HepG2 (cell line): ENCODE measurements at regions not wholly inside any gene's neighbourhood (a gene's known extent, or its start where the extent isn't known, plus 50 kb on each side); places are given as distances from the start of the nearest gene placed in this dataset.

ENCODE experiments used
- GTF3A ChIP-seq: sonication (generic); formaldehyde crosslinking; conservative IDR thresholded peaks from 2 replicates; pipeline ENCODE4 v1.4.0; 2020; ENCODE audit warnings: mild to moderate bottlenecking, missing genetic modification reagents
- KLF16 ChIP-seq, 2 experiments: sonication (generic) in 1 of 2; formaldehyde crosslinking in 1 of 2; IDR thresholded peaks; 2 replicates each; pipeline versions ENCODE4 v1.6.1 to v1.8.0; 2016 to 2023; ENCODE audit warnings: missing genetic modification reagents in 2 of 2, missing compliant biosample characterization in 1 of 2
- SNAPC5 ChIP-seq: sonication (generic); formaldehyde crosslinking; IDR thresholded peaks from 2 replicates; pipeline ENCODE4 v1.8.1; 2023; ENCODE audit warnings: mild to moderate bottlenecking, missing genetic modification reagents, borderline replicate concordance
- SPEN ChIP-seq: sonication (generic); formaldehyde crosslinking; IDR thresholded peaks from 2 replicates; pipeline ENCODE4 v1.5.1; 2020; ENCODE audit warnings: low read depth, mild to moderate bottlenecking, missing genetic modification reagents
- TBX2 ChIP-seq: sonication (generic); formaldehyde crosslinking; IDR thresholded peaks from 2 replicates; pipeline ENCODE4 v1.5.0; 2020; ENCODE audit warnings: missing genetic modification reagents, mild to moderate bottlenecking, borderline replicate concordance
- ZBTB40 ChIP-seq, 2 experiments: fragments of 450-650 bp in 1 of 2; sonication (generic) in 1 of 2; formaldehyde crosslinking in 1 of 2; IDR thresholded peaks; 2 replicates each; pipeline versions ENCODE4 v1.6.1 to v1.8.0; 2016 to 2022; ENCODE audit warnings: antibody characterized with exemption in 1 of 2, mild to moderate bottlenecking in 1 of 2, missing genetic modification reagents in 1 of 2
- ZNF280D ChIP-seq: sonication (generic); formaldehyde crosslinking; IDR thresholded peaks from 2 replicates; pipeline ENCODE4 v1.5.1; 2020; ENCODE audit warnings: mild to moderate bottlenecking, missing genetic modification reagents
- ZNF687 ChIP-seq: sonication (generic); formaldehyde crosslinking; IDR thresholded peaks from 2 replicates; pipeline ENCODE4 v1.5.1; 2020; ENCODE audit warnings: mild to moderate bottlenecking, missing genetic modification reagents, moderate library complexity
- TF ChIP-seq, protein P1 (sequence below): sonication (generic); formaldehyde crosslinking; IDR thresholded peaks from 2 replicates; pipeline ENCODE4 v1.8.0; 2022; ENCODE audit warnings: mild to moderate bottlenecking, missing genetic modification reagents, borderline replicate concordance

DNA sequence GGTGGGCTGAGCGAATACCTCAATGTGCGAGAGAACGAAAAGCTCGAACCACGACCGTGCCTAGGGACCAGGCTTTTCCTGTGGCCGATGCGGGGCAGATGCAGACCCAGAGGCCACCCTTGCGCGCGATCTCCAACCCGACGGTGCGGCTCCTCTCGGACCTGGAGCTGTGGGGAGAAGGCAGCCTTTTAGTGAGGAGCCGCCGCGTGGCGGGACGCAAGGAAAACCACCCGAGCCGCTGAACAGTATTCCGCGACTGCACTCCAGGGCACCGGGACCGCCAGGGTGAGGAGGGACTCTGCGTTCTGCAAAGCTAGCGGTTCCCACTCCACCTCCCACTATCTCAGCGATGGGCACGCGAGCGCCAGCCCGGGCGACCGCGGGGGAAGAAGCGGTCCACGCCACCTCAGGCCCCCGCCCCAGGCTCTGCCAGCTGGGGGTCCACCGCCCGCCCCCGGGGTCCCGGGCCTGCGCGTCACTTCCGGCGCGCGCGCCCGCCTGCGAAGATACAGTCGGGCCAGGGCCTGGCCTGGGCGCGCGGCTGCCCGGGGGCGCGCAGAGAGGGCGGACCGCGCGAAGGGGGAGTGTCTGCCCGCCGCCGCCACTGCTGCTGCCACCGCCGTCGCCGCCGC, 66.5 kb upstream of the PRKACB start (continued):
- TF ChIP-seq ZBTB40 (IDR thresholded peaks at IDR 0.05): no peak
- TF ChIP-seq ZBTB40 (CRISPR knock-in tag; IDR thresholded peaks at IDR 0.05): 0 out of 2 replicates have a peak, but pooled peaks have one; percentile 60
- TF ChIP-seq KLF16 (CRISPR knock-in tag; IDR thresholded peaks at IDR 0.05): no peak
- TF ChIP-seq GTF3A (CRISPR knock-in tag): no peak
- TF ChIP-seq SPEN: peak; percentile 63; the same call in 1 of the 2 replicates
- no peak for TF ChIP-seq ZNF280D (CRISPR knock-in tag)
- TF ChIP-seq, protein P1, sequence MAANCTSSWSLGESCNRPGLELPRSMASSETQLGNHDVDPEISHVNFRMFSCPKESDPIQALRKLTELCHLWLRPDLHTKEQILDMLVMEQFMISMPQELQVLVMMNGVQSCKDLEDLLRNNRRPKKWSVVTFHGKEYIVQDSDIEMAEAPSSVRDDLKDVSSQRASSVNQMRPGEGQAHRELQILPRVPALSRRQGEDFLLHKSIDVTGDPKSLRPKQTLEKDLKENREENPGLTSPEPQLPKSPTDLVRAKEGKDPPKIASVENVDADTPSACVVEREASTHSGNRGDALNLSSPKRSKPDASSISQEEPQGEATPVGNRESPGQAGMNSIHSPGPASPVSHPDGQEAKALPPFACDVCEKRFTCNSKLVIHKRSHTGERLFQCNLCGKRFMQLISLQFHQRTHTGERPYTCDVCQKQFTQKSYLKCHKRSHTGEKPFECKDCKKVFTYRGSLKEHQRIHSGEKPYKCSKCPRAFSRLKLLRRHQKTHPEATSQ (CRISPR knock-in tag): peak; percentile 66; the same call in 1 of the 2 replicates
- no peak for TF ChIP-seq SNAPC5 (CRISPR knock-in tag)
- TF ChIP-seq ZNF687 (CRISPR knock-in tag): peak; percentile 82
- TF ChIP-seq TBX2: peak; percentile 23; the same call in 1 of the 2 replicates
